Activated B cell treated with CpG ODN at 0.5 μM for 24 hours (primary cell): ENCODE measurements at regions not wholly inside any gene's neighbourhood (a gene's known extent, or its start where the extent isn't known, plus 50 kb on each side); places are given as distances from the start of the nearest gene placed in this dataset.
"Not testable (repeated sequence)": the region's sequence is repeated elsewhere in the genome, so short reads cannot be mapped to it uniquely, and the experiment has no call there.

Experiments
- ATAC-seq: fragments of 200-7000 bp; cut with Tn5 transposase; one replicate; pipeline ENCODE4 v1.10.0; 2021; ENCODE audit warnings: low read depth, mild to moderate bottlenecking, moderate library complexity
- CTCF ChIA-PET: fragments of 350-600 bp; sonication (Branson Sonifier 250); formaldehyde crosslinking; loops from one replicate; lab custom pipeline; 2021; ENCODE audit warnings: antibody characterized with exemption; lab: Charles Lee
- POLR2A ChIA-PET: fragments of 350-600 bp; sonication (Branson Sonifier 250); formaldehyde crosslinking; loops from one replicate; lab custom pipeline; 2021; ENCODE audit warnings: antibody characterized with exemption; lab: Charles Lee
- DNase-seq: peaks from one replicate; pipeline ENCODE4 v3.0.0; 2022
- H3K27ac Mint-ChIP-seq: one replicate; pipeline ENCODE4 v1.8.0; 2020; ENCODE audit warnings: mixed read lengths
- H3K27me3 Mint-ChIP-seq: one replicate; pipeline ENCODE4 v1.8.0; 2021; ENCODE audit warnings: mixed read lengths
- H3K36me3 Mint-ChIP-seq: one replicate; pipeline ENCODE4 v1.8.0; 2021; ENCODE audit warnings: low read depth, mixed read lengths
- H3K4me1 Mint-ChIP-seq: one replicate; pipeline ENCODE4 v1.8.0; 2021; ENCODE audit warnings: mixed read lengths
- H3K4me3 Mint-ChIP-seq: one replicate; pipeline ENCODE4 v1.8.0; 2020; ENCODE audit warnings: mild to moderate bottlenecking, mixed read lengths
- H3K9me3 Mint-ChIP-seq: one replicate; pipeline ENCODE4 v1.8.0; 2020; ENCODE audit warnings: mixed read lengths
- intact Hi-C: fragments of 100-400 bp; cut with micrococcal nuclease; formaldehyde crosslinking; loops from one replicate; pipeline ENCODE4 v1.15.1; 2024
- TF ChIP-seq, protein P1 (sequence below): fragments of 200-600 bp; IDR thresholded peaks from one replicate; pipeline ENCODE4 v1.8.0; 2022; ENCODE audit warnings: antibody characterized with exemption, mild to moderate bottlenecking

DNA sequence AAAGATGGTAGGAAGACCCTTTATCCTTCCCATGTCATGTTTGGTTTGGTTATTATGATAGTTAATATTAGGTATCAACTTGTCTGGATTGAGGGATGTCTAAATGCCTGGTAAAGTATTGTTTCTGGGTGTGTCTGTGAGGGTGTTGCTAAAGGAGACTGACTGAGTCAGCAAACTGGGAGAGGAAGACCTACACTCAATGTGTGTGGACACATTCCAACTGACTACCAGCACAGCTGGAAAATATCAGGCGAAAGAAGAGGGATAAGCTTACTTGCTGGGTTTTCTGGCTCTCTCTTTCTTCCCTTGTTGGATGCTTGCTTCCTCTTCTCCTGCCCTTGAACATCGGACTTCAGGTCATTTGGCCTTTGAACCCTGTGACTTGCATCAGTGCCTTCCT lies 1227.6 kb upstream of the EPHA6 start:
- Mint-ChIP-seq H3K9me3 (peaks cover 3% of the 10 kb centered on the region), H3K27me3 (no peaks in the 10 kb centered on the region), H3K4me1 (no peaks in the 10 kb centered on the region), H3K27ac (no peak overlapping the region), H3K4me3 (no peak overlapping the region), H3K36me3 (no peaks in the 10 kb centered on the region)
- TF ChIP-seq, protein P1, sequence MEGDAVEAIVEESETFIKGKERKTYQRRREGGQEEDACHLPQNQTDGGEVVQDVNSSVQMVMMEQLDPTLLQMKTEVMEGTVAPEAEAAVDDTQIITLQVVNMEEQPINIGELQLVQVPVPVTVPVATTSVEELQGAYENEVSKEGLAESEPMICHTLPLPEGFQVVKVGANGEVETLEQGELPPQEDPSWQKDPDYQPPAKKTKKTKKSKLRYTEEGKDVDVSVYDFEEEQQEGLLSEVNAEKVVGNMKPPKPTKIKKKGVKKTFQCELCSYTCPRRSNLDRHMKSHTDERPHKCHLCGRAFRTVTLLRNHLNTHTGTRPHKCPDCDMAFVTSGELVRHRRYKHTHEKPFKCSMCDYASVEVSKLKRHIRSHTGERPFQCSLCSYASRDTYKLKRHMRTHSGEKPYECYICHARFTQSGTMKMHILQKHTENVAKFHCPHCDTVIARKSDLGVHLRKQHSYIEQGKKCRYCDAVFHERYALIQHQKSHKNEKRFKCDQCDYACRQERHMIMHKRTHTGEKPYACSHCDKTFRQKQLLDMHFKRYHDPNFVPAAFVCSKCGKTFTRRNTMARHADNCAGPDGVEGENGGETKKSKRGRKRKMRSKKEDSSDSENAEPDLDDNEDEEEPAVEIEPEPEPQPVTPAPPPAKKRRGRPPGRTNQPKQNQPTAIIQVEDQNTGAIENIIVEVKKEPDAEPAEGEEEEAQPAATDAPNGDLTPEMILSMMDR = no peak
- ChIA-PET POLR2A (no interaction called here), CTCF (no interaction called here)
- intact Hi-C loops = no loop called here
- no peak for ATAC-seq
- no peak for DNase-seq

DNA sequence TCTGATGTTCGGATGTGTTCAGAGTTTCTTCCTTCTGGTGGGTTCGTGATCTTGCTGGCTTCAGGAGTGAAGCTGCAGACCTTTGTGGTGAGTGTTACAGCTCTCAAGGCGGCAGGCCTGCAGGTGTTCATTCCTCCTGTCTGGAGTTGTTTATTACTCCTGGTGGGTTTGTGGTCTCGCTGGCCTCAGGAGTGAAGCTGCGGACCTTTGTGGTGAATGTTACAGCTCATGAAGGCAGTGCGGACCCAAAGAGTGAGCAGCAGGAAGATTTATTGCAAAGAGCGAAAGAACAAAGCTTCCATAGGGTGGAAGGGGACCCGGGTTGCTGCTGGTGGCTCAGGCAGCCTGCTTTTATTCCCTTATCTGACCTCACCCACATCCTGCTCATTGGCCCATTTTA lies 1226.8 kb upstream of the EPHA6 start:
- CTCF ChIA-PET, DNase-seq, H3K27ac Mint-ChIP-seq, POLR2A ChIA-PET, intact Hi-C loops, ATAC-seq, H3K36me3 Mint-ChIP-seq, H3K4me1 Mint-ChIP-seq, H3K9me3 Mint-ChIP-seq, H3K4me3 Mint-ChIP-seq, H3K27me3 Mint-ChIP-seq: not testable (repeated sequence)

DNA sequence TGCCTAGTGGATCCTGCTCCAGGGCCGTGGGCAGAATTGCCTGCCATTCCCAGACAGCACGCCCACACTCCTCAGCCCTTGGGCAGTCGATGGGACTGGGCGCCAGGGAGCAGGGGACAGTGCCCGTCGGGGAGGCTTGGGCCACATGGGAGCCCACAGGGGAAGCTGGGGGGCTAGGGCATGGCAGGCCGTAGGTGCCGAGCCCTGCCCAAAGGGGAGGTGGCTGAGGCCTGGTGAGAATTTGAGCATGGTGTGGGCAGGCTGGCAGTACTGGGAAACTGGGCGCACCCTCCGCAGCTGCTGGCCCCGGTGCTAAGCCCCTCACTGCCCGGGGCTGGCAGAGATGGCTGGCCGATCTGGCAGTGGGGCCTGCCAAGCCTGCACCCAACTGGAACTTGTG lies 1225.9 kb upstream of the EPHA6 start:
- intact Hi-C loops = no loop called here

DNA sequence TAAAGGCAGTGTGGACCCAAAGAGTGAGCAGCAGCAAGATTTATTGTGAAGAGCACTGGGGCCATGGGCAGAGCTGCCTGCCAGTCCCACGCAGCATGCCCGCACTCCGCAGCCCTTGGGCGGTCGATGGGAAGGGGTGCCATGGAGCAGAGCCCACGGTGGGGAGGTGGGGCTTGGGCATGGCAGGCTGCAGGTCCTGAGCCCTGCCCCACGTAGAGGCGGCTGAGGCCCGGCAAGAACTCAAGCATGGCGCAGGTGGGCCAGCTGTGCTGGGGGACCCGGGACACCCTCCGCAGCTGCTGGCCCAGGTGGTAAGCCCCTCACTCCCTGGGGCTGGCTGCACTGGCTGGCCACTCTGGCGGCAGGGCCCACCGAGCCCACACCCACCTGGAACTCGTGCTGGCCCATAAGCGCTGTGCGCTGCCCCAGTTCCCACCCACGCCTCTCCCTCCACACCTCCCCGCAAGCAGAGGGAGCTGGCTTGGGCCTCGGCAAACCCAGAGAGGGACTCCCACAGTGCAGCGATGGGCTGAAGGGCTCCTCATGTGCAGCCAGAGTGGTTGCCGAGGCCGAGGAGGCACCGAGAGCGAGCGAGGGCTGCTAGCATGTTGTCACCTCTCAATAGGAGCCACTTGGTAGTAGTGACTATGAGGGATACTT lies 1218.8 kb upstream of the EPHA6 start:
- no peak overlapping the region for H3K27ac Mint-ChIP-seq
- H3K4me1 Mint-ChIP-seq = no peaks in the 10 kb centered on the region
- DNase-seq (no peak), ATAC-seq (no peak)
- intact Hi-C loops = no loop called here
- H3K9me3 Mint-ChIP-seq = peaks cover 3% of the 10 kb centered on the region
- TF ChIP-seq, protein P1 = no peak
- ChIA-PET CTCF (no interaction called here), POLR2A (no interaction called here)
- H3K36me3 Mint-ChIP-seq = no peaks in the 10 kb centered on the region
- H3K4me3 Mint-ChIP-seq = no peak overlapping the region
- no peaks in the 10 kb centered on the region for H3K27me3 Mint-ChIP-seq

More for the DNA sequence above, 1225.9 kb upstream of the EPHA6 start:
- H3K4me3 Mint-ChIP-seq = no peak overlapping the region
- H3K4me1 Mint-ChIP-seq = no peaks in the 10 kb centered on the region
- TF ChIP-seq, protein P1 = no peak
- H3K27me3 Mint-ChIP-seq = no peaks in the 10 kb centered on the region
- no peak overlapping the region for H3K27ac Mint-ChIP-seq
- no peaks in the 10 kb centered on the region for H3K36me3 Mint-ChIP-seq
- DNase-seq = no peak
- no peak for ATAC-seq
- peaks cover 2% of the 10 kb centered on the region for H3K9me3 Mint-ChIP-seq
- POLR2A ChIA-PET = no interaction called here
- CTCF ChIA-PET = no interaction called here

DNA sequence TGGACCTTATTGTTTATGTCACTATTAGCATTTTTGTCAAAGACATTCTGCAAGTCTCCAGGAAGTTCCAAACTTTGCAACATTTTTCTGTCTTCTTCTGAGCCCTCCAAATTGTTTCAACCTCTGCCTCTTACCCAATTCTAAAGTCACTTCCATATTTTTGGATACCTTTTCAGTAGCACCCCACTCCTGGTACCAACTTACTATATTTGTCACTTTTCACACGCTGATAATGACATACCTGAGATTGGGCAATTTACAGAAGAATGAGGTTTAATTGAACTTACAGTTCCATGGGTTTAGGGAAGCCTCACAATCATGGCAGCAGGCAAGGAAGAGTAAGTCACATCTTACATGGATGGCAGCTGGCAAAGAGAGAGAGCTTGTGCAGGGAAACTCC lies 1206.5 kb upstream of the EPHA6 start:
- H3K36me3 Mint-ChIP-seq = no peaks in the 10 kb centered on the region
- H3K9me3 Mint-ChIP-seq = peaks cover 15% of the 10 kb centered on the region
- intact Hi-C loops = no loop called here
- H3K27ac Mint-ChIP-seq = no peak overlapping the region
- H3K4me3 Mint-ChIP-seq = no peak overlapping the region
- TF ChIP-seq, protein P1 = no peak
- ATAC-seq = no peak
- CTCF ChIA-PET = no interaction called here
- POLR2A ChIA-PET = no interaction called here
- no peaks in the 10 kb centered on the region for H3K4me1 Mint-ChIP-seq
- DNase-seq = no peak
- no peaks in the 10 kb centered on the region for H3K27me3 Mint-ChIP-seq

DNA sequence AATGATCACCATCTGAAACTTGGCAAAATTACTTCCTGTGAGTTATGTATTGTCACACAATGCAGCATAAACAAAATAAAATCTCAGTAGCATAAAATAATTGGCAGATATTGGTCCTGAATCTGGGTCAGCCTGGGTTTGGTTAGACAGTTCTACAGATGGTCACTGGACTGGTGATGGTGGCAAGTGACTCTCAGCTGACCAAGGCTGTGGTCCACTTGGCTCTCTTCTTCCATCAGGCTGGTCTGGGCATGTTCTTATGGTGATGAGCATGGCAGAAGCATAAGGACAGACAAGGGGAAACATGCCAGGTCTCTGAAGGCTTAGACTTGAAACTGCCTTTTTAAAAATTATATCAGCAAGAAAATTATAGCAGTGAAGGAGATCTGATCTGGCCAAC lies 1205.0 kb upstream of the EPHA6 start:
- TF ChIP-seq, protein P1 = no peak
- peaks cover 14% of the 10 kb centered on the region for H3K9me3 Mint-ChIP-seq
- intact Hi-C loops = no loop called here
- ChIA-PET CTCF (no interaction called here), POLR2A (no interaction called here)
- DNase-seq = no peak
- H3K27me3 Mint-ChIP-seq = no peaks in the 10 kb centered on the region
- ATAC-seq = no peak
- no peaks in the 10 kb centered on the region for H3K4me1 Mint-ChIP-seq
- H3K36me3 Mint-ChIP-seq = no peaks in the 10 kb centered on the region
- H3K4me3 Mint-ChIP-seq = no peak overlapping the region
- H3K27ac Mint-ChIP-seq = no peak overlapping the region
